HG03571 (cell line): ENCODE measurements at regions not wholly inside any gene's neighbourhood (a gene's known extent, or its start where the extent isn't known, plus 50 kb on each side); places are given as distances from the start of the nearest gene placed in this dataset.

Source experiments
- ATAC-seq: cut with Tn5 transposase; IDR thresholded peaks from one replicate; pipeline ENCODE4 v1.9.1; 2021; ENCODE audit not compliant: unreplicated experiment

- no peak for ATAC-seq
Measured at GRCh38 chr2:186433777-186434432, 52.2 kb upstream of the ZC3H15 start.
